GM21576 (cell line): ENCODE measurements at regions not wholly inside any gene's neighbourhood (a gene's known extent, or its start where the extent isn't known, plus 50 kb on each side); places are given as distances from the start of the nearest gene placed in this dataset.

Experiments
- ATAC-seq: cut with Tn5 transposase; IDR thresholded peaks from one replicate; pipeline ENCODE4 v1.9.1; 2021; ENCODE audit warnings: mild to moderate bottlenecking, moderate library complexity; ENCODE audit not compliant: unreplicated experiment

GRCh38 chr2:71851094-71851750 is 296.4 kb downstream of the CYP26B1 start:
- no peak for ATAC-seq

- no peak for ATAC-seq
Measured at GRCh38 chr2:71850306-71850801, 297.3 kb downstream of the CYP26B1 start.

GRCh38 chr2:71849607-71850305 is 297.9 kb downstream of the CYP26B1 start:
- ATAC-seq = no peak

GRCh38 chr2:71849111-71849510 is 298.6 kb downstream of the CYP26B1 start:
- no peak for ATAC-seq

GRCh38 chr2:71846669-71847291 is 300.9 kb downstream of the CYP26B1 start:
- no peak for ATAC-seq

- no peak for ATAC-seq
Measured at GRCh38 chr2:71846072-71846471, 301.6 kb downstream of the CYP26B1 start.

GRCh38 chr2:71844967-71845366 is 302.7 kb downstream of the CYP26B1 start:
- no peak for ATAC-seq

- ATAC-seq = no peak
Measured at GRCh38 chr2:71843391-71843850, 304.2 kb downstream of the CYP26B1 start.

GRCh38 chr2:71842744-71843143 is 304.9 kb downstream of the CYP26B1 start:
- ATAC-seq = no peak

- ATAC-seq = no peak
Measured at GRCh38 chr2:71839826-71840225, 307.8 kb downstream of the CYP26B1 start.

GRCh38 chr2:71834796-71835195 is 312.9 kb downstream of the CYP26B1 start:
- no peak for ATAC-seq

GRCh38 chr2:71833855-71834560 is 313.7 kb downstream of the CYP26B1 start:
- ATAC-seq = no peak

GRCh38 chr2:71833272-71833671 is 314.4 kb downstream of the CYP26B1 start:
- ATAC-seq = no peak

GRCh38 chr2:71832844-71833243 is 314.8 kb downstream of the CYP26B1 start:
- no peak for ATAC-seq

GRCh38 chr2:71832388-71832787 is 315.3 kb downstream of the CYP26B1 start:
- no peak for ATAC-seq

GRCh38 chr2:71831193-71831577 is 316.5 kb downstream of the CYP26B1 start:
- no peak for ATAC-seq

GRCh38 chr2:71830497-71831192 is 317.0 kb downstream of the CYP26B1 start:
- no peak for ATAC-seq

GRCh38 chr2:71829008-71829407 is 318.7 kb downstream of the CYP26B1 start:
- no peak for ATAC-seq

GRCh38 chr2:71827973-71828372 is 319.7 kb downstream of the CYP26B1 start:
- no peak for ATAC-seq

GRCh38 chr2:71827524-71827901 is 320.1 kb downstream of the CYP26B1 start:
- no peak for ATAC-seq
